Ovary (tissue), 7 donors: ENCODE measurements at regions not wholly inside any gene's neighbourhood (a gene's known extent, or its start where the extent isn't known, plus 50 kb on each side); places are given as distances from the start of the nearest gene placed in this dataset.

Source experiments
- DNase-seq, 5 donors: peaks; one replicate each; pipeline ENCODE4 v3.0.0-alpha.2; 2019 to 2020
- H3K27ac ChIP-seq, 2 donors: fragments of 200-600 bp; one replicate each; pipeline versions ENCODE4 v1.5.1 to v1.8.0; 2019 to 2022
- H3K27me3 ChIP-seq: fragments of 200-600 bp; one replicate; pipeline ENCODE4 v1.8.0; 2022
- H3K36me3 ChIP-seq: fragments of 200-600 bp; sonication (generic); one replicate; pipeline ENCODE4 v1.5.1; 2019
- H3K4me1 ChIP-seq: one replicate; pipeline ENCODE4 v1.8.1; 2013; ENCODE audit warnings: mild to moderate bottlenecking, moderate library complexity; ENCODE audit not compliant: insufficient read depth
- H3K4me3 ChIP-seq: fragments of 200-600 bp; sonication (generic); one replicate; pipeline ENCODE4 v1.5.1; 2017
- H3K9me3 ChIP-seq, 2 donors: fragments of 200-600 bp in 1 of 2; sonication (generic) in 1 of 2; one replicate each; pipeline versions ENCODE4 v1.5.1 to v1.8.1; 2013 to 2019; ENCODE audit warnings: mild to moderate bottlenecking in 1 of 2, moderate library complexity in 1 of 2
- CTCF ChIP-seq, 3 donors: fragments of 450-650 bp in 2 of 3; fragments of 200-600 bp in 1 of 3; IDR thresholded peaks; one replicate each; pipeline versions ENCODE4 v1.5.1 to v1.8.0; 2016 to 2022; ENCODE audit warnings: antibody characterized with exemption in 3 of 3, mild to moderate bottlenecking in 1 of 3
- EP300 ChIP-seq: sonication (generic); formaldehyde crosslinking; IDR thresholded peaks from one replicate; pipeline ENCODE4 v1.6.1; 2017; ENCODE audit warnings: antibody characterized with exemption
- POLR2A ChIP-seq: fragments of 450-650 bp; IDR thresholded peaks from one replicate; pipeline ENCODE4 v1.6.1; 2017; ENCODE audit warnings: antibody characterized with exemption, mild to moderate bottlenecking, moderate library complexity
- WGBS, 3 donors: extraction: QIAGEN DNeasy Blood & Tissue Kit in 1 of 3; methylation state at CpG; one replicate each; pipeline versions ENCODE4 v1.1.5 to v1.1.7; 2013 to 2017; 5-methylcytosine and 5-hydroxymethylcytosine counted together
- intact Hi-C, 4 donors: fragments of 100-400 bp; cut with DNase I; formaldehyde crosslinking; loops; one replicate each; pipeline versions ENCODE4 v1.11.0 to v1.15.1; 2022 to 2023
- donor health status: DM: no; HTN: no; CAD: no; lungs with moderate emphysema.
- donor health status: DM: no; HTN: no; CAD: no.
- donor health status: Bipolar disorder and iron deficiency.
- donor health status: DM: no; HTN: no; CAD: no.
- donor health status: DM: yes; HTN: yes; CAD: no.

- intact Hi-C loops = no loop called here
- TF ChIP-seq EP300 = no peak
- TF ChIP-seq POLR2A = no peak
- TF ChIP-seq CTCF (IDR thresholded peaks at IDR 0.05) = no peak
- no peaks in the 10 kb centered on the region for H3K36me3 ChIP-seq
- no peak overlapping the region for H3K4me3 ChIP-seq
- H3K4me1 ChIP-seq = no peaks in the 10 kb centered on the region
- H3K27me3 ChIP-seq = no peaks in the 10 kb centered on the region
- H3K9me3 ChIP-seq = no peaks in the 10 kb centered on the region
- H3K27ac ChIP-seq = no peak overlapping the region
- 59 to 75% (median 67%) methylated on average over 4 of the region's 4 CpGs for WGBS, 3 donors
- no peak for DNase-seq
These were observed 60.5 kb upstream of the SLC5A12 start for GRCh38 chr11:26782220-26782965.

- H3K9me3 ChIP-seq = no peaks in the 10 kb centered on the region
- H3K27me3 ChIP-seq = no peaks in the 10 kb centered on the region
- no peak for DNase-seq
- H3K36me3 ChIP-seq = no peaks in the 10 kb centered on the region
- 92 to 95% (median 94%) methylated on average over 3 of the region's 3 CpGs for WGBS, 3 donors
- no peak overlapping the region for H3K4me3 ChIP-seq
- H3K4me1 ChIP-seq = no peaks in the 10 kb centered on the region
- intact Hi-C loops = no loop called here
- TF ChIP-seq EP300 (no peak), CTCF (IDR thresholded peaks at IDR 0.05) (no peak), POLR2A (no peak)
- H3K27ac ChIP-seq = no peak overlapping the region
These were observed 62.1 kb upstream of the SLC5A12 start for GRCh38 chr11:26783997-26784396.

- no peak for DNase-seq
- Histone ChIP-seq H3K9me3 (no peaks in the 10 kb centered on the region), H3K27me3 (no peaks in the 10 kb centered on the region), H3K27ac (no peak overlapping the region), H3K4me3 (no peak overlapping the region), H3K4me1 (no peaks in the 10 kb centered on the region), H3K36me3 (no peaks in the 10 kb centered on the region)
- 34 to 43% (median 38%) methylated on average over 3 of the region's 3 CpGs for WGBS, 3 donors
- intact Hi-C loops = no loop called here
- no peak for TF ChIP-seq POLR2A
- TF ChIP-seq CTCF (IDR thresholded peaks at IDR 0.05) = no peak
- no peak for TF ChIP-seq EP300
These were observed 68.9 kb upstream of the SLC5A12 start for GRCh38 chr11:26790738-26791137.

- Histone ChIP-seq H3K9me3 (no peaks in the 10 kb centered on the region), H3K27me3 (no peaks in the 10 kb centered on the region), H3K4me3 (no peak overlapping the region), H3K4me1 (no peaks in the 10 kb centered on the region), H3K27ac (no peak overlapping the region), H3K36me3 (no peaks in the 10 kb centered on the region)
- intact Hi-C loops = no loop called here
- DNase-seq = no peak
- TF ChIP-seq EP300 (no peak), POLR2A (no peak), CTCF (IDR thresholded peaks at IDR 0.05) (no peak)
These were observed 71.1 kb upstream of the SLC5A12 start for GRCh38 chr11:26792941-26793340.
